Mesothelial cell of epicardium (in vitro differentiated cells): ENCODE measurements at regions not wholly inside any gene's neighbourhood (a gene's known extent, or its start where the extent isn't known, plus 50 kb on each side); places are given as distances from the start of the nearest gene placed in this dataset.

Experiments
- DNase-seq, 2 experiments: peaks; one replicate each; pipeline ENCODE4 v3.0.0; 2021; ENCODE audit warnings: low spot score in 2 of 2; ENCODE audit not compliant: unreplicated experiment in 2 of 2
- H3K27ac Mint-ChIP-seq: 2 replicates; pipeline ENCODE4 v1.8.0; 2021; ENCODE audit warnings: mixed read lengths
- H3K27me3 Mint-ChIP-seq: 2 replicates; pipeline ENCODE4 v1.8.0; 2021; ENCODE audit warnings: low read depth, mixed read lengths
- H3K36me3 Mint-ChIP-seq: 2 replicates; pipeline ENCODE4 v1.8.0; 2021; ENCODE audit warnings: mixed read lengths
- H3K4me1 Mint-ChIP-seq: 2 replicates; pipeline ENCODE4 v1.8.0; 2021; ENCODE audit warnings: mixed read lengths
- H3K4me3 Mint-ChIP-seq: 2 replicates; pipeline ENCODE4 v1.8.0; 2021; ENCODE audit warnings: mild to moderate bottlenecking, moderate library complexity, mixed read lengths
- H3K9me3 Mint-ChIP-seq: 2 replicates; pipeline ENCODE4 v1.8.0; 2021; ENCODE audit warnings: mixed read lengths
- TF ChIP-seq, protein P1 (sequence below): fragments of 200-600 bp; sonication (generic); IDR thresholded peaks from one replicate; pipeline ENCODE4 v1.5.0; 2021; ENCODE audit warnings: antibody characterized with exemption; ENCODE audit not compliant: unreplicated experiment

DNA sequence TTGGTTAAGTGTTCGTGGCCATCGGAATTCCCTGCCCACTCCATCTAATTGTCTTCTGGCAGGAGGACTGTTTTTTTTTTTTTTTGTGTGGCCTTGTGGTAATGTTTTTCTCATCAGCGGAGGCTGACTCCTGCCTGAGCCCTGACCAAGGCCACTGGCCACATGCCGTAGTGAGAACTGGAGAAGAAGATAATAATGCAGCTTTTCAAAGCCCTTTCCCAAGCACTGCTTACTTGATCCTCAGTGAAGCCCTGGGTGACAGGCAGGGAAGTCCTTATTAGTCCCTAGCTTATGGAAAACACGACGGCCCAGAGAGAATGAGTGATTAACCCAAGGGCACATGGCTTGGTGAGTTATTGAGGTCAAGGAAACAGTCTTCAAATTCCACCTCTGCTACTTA, 71.2 kb downstream of the ADM start:
- Mint-ChIP-seq H3K27me3 (no peaks in the 10 kb centered on the region), H3K4me3 (no peak overlapping the region), H3K27ac (no peak overlapping the region), H3K36me3 (no peaks in the 10 kb centered on the region), H3K9me3 (no peaks in the 10 kb centered on the region), H3K4me1 (peaks cover 26% of the 10 kb centered on the region)
- TF ChIP-seq, protein P1, sequence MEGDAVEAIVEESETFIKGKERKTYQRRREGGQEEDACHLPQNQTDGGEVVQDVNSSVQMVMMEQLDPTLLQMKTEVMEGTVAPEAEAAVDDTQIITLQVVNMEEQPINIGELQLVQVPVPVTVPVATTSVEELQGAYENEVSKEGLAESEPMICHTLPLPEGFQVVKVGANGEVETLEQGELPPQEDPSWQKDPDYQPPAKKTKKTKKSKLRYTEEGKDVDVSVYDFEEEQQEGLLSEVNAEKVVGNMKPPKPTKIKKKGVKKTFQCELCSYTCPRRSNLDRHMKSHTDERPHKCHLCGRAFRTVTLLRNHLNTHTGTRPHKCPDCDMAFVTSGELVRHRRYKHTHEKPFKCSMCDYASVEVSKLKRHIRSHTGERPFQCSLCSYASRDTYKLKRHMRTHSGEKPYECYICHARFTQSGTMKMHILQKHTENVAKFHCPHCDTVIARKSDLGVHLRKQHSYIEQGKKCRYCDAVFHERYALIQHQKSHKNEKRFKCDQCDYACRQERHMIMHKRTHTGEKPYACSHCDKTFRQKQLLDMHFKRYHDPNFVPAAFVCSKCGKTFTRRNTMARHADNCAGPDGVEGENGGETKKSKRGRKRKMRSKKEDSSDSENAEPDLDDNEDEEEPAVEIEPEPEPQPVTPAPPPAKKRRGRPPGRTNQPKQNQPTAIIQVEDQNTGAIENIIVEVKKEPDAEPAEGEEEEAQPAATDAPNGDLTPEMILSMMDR: no peak
- DNase-seq: no peak

DNA sequence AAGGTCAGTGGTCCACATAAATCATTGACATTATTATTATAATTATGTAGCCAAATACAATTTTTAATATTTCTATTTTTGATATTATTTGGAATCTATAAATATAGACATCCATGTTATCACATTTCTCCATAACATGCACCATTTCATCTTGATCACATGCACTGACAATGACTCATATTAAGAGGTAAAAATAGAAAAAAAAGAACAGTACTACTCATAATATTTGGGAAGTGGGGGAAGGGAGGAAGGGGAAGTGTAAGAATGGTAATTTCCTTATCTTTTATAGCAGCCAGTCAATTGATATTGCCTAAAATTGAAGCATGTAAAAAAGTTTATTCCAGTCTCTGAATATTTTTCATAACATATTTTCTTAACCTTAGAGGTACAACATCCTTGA, 72.3 kb downstream of the ADM start:
- H3K27ac Mint-ChIP-seq: no peak overlapping the region
- H3K27me3 Mint-ChIP-seq: peaks cover 3% of the 10 kb centered on the region
- no peak overlapping the region for H3K4me3 Mint-ChIP-seq
- TF ChIP-seq, protein P1: no peak
- H3K9me3 Mint-ChIP-seq: no peaks in the 10 kb centered on the region
- H3K36me3 Mint-ChIP-seq: no peaks in the 10 kb centered on the region
- DNase-seq: no peak
- H3K4me1 Mint-ChIP-seq: peaks cover 26% of the 10 kb centered on the region

DNA sequence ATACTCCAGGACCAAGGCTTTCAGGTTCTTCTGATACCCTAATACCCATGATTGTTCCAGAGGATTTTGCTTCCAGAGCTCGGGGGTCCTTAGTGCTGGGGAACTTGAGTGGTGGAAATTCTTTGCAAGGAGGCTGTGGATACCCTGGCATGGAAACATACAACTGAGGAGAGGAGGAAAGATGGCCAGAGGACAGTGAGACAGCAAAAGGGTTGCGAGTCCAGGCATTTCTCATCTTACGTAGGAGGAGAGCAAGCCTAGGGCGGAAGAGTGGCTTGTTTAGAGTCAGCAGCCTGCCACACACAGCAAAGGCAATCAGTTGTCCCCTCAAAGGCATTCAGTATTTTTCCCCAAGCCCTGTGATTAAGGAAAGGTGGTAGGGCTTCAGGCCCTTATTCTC, 73.5 kb downstream of the ADM start:
- Mint-ChIP-seq H3K9me3 (no peaks in the 10 kb centered on the region), H3K4me1 (peaks cover 24% of the 10 kb centered on the region), H3K27ac (no peak overlapping the region), H3K4me3 (no peak overlapping the region), H3K27me3 (peaks cover 3% of the 10 kb centered on the region), H3K36me3 (no peaks in the 10 kb centered on the region)
- TF ChIP-seq, protein P1: no peak
- no peak for DNase-seq

DNA sequence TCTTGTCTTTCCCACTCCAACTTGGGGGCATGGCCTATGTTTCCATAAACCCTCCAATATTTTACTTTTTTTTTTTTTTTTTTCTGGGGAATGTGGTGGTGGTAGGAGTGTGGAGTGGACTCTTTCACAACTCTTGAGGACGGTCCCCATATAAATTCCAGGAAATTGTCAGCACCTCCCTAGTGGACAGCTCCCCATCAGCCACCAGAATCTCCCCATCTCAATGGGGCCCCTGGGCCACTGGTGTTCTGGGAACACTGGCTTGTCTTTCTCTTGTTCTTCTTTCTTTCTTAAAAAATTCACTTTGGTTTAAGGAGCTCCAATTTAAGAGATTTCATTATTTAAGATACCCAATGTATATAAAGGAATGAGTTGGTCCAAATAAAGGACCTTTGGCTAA, 74.1 kb downstream of the ADM start:
- H3K4me1 Mint-ChIP-seq: peaks cover 19% of the 10 kb centered on the region
- H3K9me3 Mint-ChIP-seq: no peaks in the 10 kb centered on the region
- no peak overlapping the region for H3K27ac Mint-ChIP-seq
- peaks cover 3% of the 10 kb centered on the region for H3K27me3 Mint-ChIP-seq
- H3K4me3 Mint-ChIP-seq: no peak overlapping the region
- H3K36me3 Mint-ChIP-seq: no peaks in the 10 kb centered on the region
- TF ChIP-seq, protein P1: no peak
- DNase-seq: no peak

DNA sequence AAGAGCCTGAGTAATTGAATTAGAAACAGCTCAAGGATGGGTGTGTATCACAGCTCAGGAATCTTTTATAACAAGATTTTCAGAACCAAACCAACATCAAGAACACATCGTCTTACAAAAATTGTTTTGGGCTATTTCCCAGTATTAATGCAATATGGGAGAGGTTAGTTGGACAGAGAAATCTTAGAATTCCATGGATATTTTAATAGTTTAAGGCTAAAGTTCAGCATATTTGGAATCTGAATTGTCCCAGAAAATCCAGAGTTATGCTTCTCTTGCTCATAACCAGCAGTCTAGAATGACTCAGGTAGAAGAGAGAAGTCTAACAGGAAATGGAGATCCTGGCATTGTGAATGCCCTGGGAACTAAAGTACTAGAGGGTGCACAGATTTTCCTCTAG, 74.6 kb downstream of the ADM start:
- H3K27ac Mint-ChIP-seq: no peak overlapping the region
- H3K4me3 Mint-ChIP-seq: no peak overlapping the region
- H3K27me3 Mint-ChIP-seq: peaks cover 3% of the 10 kb centered on the region
- no peaks in the 10 kb centered on the region for H3K9me3 Mint-ChIP-seq
- no peak for DNase-seq
- peaks cover 16% of the 10 kb centered on the region for H3K4me1 Mint-ChIP-seq
- no peaks in the 10 kb centered on the region for H3K36me3 Mint-ChIP-seq
- TF ChIP-seq, protein P1: no peak
